K562 (cell line): ENCODE measurements at regions not wholly inside any gene's neighbourhood (a gene's known extent, or its start where the extent isn't known, plus 50 kb on each side); places are given as distances from the start of the nearest gene placed in this dataset.

Experiments used
- BCOR ChIP-seq: fragments of 450-650 bp; IDR thresholded peaks from 2 replicates; pipeline ENCODE4 v1.6.1; 2016
- C11orf30 ChIP-seq: fragments of 450-650 bp; IDR thresholded peaks from 2 replicates; pipeline ENCODE4 v1.6.1; 2016; ENCODE audit warnings: low read depth, mild to moderate bottlenecking
- ELF2 ChIP-seq: fragments of 250-450 bp; sonication (Bioruptor Pico); IDR thresholded peaks from 2 replicates; pipeline ENCODE4 v1.5.0; 2021; ENCODE audit warnings: mild to moderate bottlenecking
- ETV5 ChIP-seq: sonication (generic); formaldehyde crosslinking; IDR thresholded peaks from 2 replicates; pipeline ENCODE4 v1.4.0; 2020; ENCODE audit warnings: low read depth, mild to moderate bottlenecking, missing genetic modification reagents
- HIVEP1 ChIP-seq: fragments of 250-450 bp; sonication (Bioruptor Pico); IDR thresholded peaks from 2 replicates; pipeline ENCODE4 v1.4.0; 2020; ENCODE audit warnings: mild to moderate bottlenecking
- NR2F6 ChIP-seq: fragments of 450-650 bp; formaldehyde crosslinking; IDR thresholded peaks from 2 replicates; pipeline ENCODE4 v1.4.0; 2020; ENCODE audit warnings: mild to moderate bottlenecking
- SMARCE1 ChIP-seq: fragments of 450-650 bp; IDR thresholded peaks from 2 replicates; pipeline ENCODE4 v1.7.1; 2016; ENCODE audit warnings: mild to moderate bottlenecking
- SNIP1 ChIP-seq: fragments of 450-650 bp; IDR thresholded peaks from 2 replicates; pipeline ENCODE4 v1.7.1; 2017; ENCODE audit warnings: low read depth, mild to moderate bottlenecking
- SP1 ChIP-seq: sonication (generic); formaldehyde crosslinking; IDR thresholded peaks from 2 replicates; pipeline ENCODE4 v1.8.1; 2022; ENCODE audit warnings: mild to moderate bottlenecking, missing genetic modification reagents
- SP2 ChIP-seq: IDR thresholded peaks from 2 replicates; pipeline ENCODE4 v1.6.1; 2011; ENCODE audit warnings: mild to moderate bottlenecking, low read depth, low read length, moderate library complexity; ENCODE audit not compliant: poor library complexity, severe bottlenecking; ENCODE audit errors: extremely low read depth
- TCF3 ChIP-seq: sonication (generic); formaldehyde crosslinking; IDR thresholded peaks from 2 replicates; pipeline ENCODE4 v1.4.0; 2020; ENCODE audit warnings: mild to moderate bottlenecking, missing genetic modification reagents
- ZNF609 ChIP-seq: sonication (generic); formaldehyde crosslinking; IDR thresholded peaks from 2 replicates; pipeline ENCODE4 v1.8.1; 2023; ENCODE audit warnings: missing genetic modification reagents, mild to moderate bottlenecking, borderline replicate concordance
- ZNF778 ChIP-seq: fragments of 450-650 bp; formaldehyde crosslinking; IDR thresholded peaks from 2 replicates; pipeline ENCODE4 v1.4.0; 2020; ENCODE audit warnings: mild to moderate bottlenecking, moderate library complexity
- TF ChIP-seq, protein P1 (sequence below), 3 experiments: IDR thresholded peaks in 2 of 3; conservative IDR thresholded peaks in 1 of 3; 2 replicates each; pipeline ENCODE4 v1.5.1; 2011 to 2012; ENCODE audit warnings: low read length in 3 of 3, mild to moderate bottlenecking in 3 of 3, control low read depth in 2 of 3, improper control_type of control experiment in 1 of 3, inconsistent platforms in 1 of 3, low read depth in 1 of 3, mixed read lengths in 1 of 3, moderate library complexity in 1 of 3; ENCODE audit not compliant: insufficient read depth in 2 of 3
- TF ChIP-seq, protein P2 (sequence below), 2 experiments: fragments of 250-450 bp in 1 of 2; fragments of 450-650 bp in 1 of 2; sonication (Bioruptor Pico) in 1 of 2; IDR thresholded peaks; 2 replicates each; pipeline versions ENCODE4 v1.6.1 to v1.8.0; 2016 to 2021; ENCODE audit warnings: mild to moderate bottlenecking in 2 of 2, moderate library complexity in 2 of 2, missing compliant biosample characterization in 1 of 2, missing genetic modification characterization in 1 of 2
- TF ChIP-seq, protein P3 (sequence below): fragments of 450-650 bp; IDR thresholded peaks from 2 replicates; pipeline ENCODE4 v1.6.1; 2018; ENCODE audit not compliant: partially characterized antibody

- TF ChIP-seq SNIP1 (no peak), NR2F6 (no peak), SMARCE1 (peak; percentile 60; the same call in 1 of the 2 replicates), C11orf30 (no peak), HIVEP1 (no peak), SP2 (no peak), ELF2 (no peak), BCOR (no peak), TCF3 (CRISPR knock-in tag) (0 out of 2 replicates have a peak, but pooled peaks have one; percentile 10), ZNF778 (no peak), ETV5 (CRISPR knock-in tag) (no peak), ZNF609 (CRISPR knock-in tag) (no peak), SP1 (CRISPR knock-in tag) (no peak)
- TF ChIP-seq, protein P1, sequence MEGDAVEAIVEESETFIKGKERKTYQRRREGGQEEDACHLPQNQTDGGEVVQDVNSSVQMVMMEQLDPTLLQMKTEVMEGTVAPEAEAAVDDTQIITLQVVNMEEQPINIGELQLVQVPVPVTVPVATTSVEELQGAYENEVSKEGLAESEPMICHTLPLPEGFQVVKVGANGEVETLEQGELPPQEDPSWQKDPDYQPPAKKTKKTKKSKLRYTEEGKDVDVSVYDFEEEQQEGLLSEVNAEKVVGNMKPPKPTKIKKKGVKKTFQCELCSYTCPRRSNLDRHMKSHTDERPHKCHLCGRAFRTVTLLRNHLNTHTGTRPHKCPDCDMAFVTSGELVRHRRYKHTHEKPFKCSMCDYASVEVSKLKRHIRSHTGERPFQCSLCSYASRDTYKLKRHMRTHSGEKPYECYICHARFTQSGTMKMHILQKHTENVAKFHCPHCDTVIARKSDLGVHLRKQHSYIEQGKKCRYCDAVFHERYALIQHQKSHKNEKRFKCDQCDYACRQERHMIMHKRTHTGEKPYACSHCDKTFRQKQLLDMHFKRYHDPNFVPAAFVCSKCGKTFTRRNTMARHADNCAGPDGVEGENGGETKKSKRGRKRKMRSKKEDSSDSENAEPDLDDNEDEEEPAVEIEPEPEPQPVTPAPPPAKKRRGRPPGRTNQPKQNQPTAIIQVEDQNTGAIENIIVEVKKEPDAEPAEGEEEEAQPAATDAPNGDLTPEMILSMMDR (IDR thresholded peaks at IDR 0.05 in 2 of 3, conservative IDR thresholded peaks at IDR 0.05 in 1 of 3; ENCODE audit: insufficient read depth in 2 of 3, low read depth in 1 of 3, low read length in 3 of 3): no peak
- TF ChIP-seq, protein P2, sequence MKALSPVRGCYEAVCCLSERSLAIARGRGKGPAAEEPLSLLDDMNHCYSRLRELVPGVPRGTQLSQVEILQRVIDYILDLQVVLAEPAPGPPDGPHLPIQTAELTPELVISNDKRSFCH (CRISPR knock-in tag; IDR thresholded peaks at IDR 0.05): no peak
- TF ChIP-seq, protein P2 (tag; IDR thresholded peaks at IDR 0.05): no peak
- TF ChIP-seq, protein P3, sequence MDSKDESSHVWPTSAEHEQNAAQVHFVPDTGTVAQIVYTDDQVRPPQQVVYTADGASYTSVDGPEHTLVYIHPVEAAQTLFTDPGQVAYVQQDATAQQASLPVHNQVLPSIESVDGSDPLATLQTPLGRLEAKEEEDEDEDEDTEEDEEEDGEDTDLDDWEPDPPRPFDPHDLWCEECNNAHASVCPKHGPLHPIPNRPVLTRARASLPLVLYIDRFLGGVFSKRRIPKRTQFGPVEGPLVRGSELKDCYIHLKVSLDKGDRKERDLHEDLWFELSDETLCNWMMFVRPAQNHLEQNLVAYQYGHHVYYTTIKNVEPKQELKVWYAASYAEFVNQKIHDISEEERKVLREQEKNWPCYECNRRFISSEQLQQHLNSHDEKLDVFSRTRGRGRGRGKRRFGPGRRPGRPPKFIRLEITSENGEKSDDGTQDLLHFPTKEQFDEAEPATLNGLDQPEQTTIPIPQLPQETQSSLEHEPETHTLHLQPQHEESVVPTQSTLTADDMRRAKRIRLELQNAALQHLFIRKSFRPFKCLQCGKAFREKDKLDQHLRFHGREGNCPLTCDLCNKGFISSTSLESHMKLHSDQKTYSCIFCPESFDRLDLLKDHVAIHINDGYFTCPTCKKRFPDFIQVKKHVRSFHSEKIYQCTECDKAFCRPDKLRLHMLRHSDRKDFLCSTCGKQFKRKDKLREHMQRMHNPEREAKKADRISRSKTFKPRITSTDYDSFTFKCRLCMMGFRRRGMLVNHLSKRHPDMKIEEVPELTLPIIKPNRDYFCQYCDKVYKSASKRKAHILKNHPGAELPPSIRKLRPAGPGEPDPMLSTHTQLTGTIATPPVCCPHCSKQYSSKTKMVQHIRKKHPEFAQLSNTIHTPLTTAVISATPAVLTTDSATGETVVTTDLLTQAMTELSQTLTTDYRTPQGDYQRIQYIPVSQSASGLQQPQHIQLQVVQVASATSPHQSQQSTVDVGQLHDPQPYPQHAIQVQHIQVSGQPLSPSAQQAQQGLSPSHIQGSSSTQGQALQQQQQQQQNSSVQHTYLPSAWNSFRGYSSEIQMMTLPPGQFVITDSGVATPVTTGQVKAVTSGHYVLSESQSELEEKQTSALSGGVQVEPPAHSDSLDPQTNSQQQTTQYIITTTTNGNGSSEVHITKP: peak; percentile 90
Observed at GRCh38 chr16:16828913-16829398, 450.0 kb downstream of the NPIPA7 start (continued).
